Kidney tubule cell (primary cell): ENCODE measurements at regions not wholly inside any gene's neighbourhood (a gene's known extent, or its start where the extent isn't known, plus 50 kb on each side); places are given as distances from the start of the nearest gene placed in this dataset.
A peak's percentile ranks its signal among the peaks of the same experiment; 100 is the strongest.
"Not testable (repeated sequence)": the region's sequence is repeated elsewhere in the genome, so short reads cannot be mapped to it uniquely, and the experiment has no call there.

ENCODE experiments used
- DNase-seq: peaks from one replicate; pipeline ENCODE4 v3.0.0-alpha.2; 2018; ENCODE audit warnings: low spot score

GRCh38 chr6:112990971-112991370 lies 643.8 kb downstream of the RFPL4B start:
- peak; percentile 8 for DNase-seq

GRCh38 chr6:112991912-112992311 lies 644.8 kb downstream of the RFPL4B start:
- no peak for DNase-seq

GRCh38 chr6:112997421-112998085 lies 650.4 kb downstream of the RFPL4B start:
- no peak for DNase-seq

- DNase-seq: no peak
Measured at GRCh38 chr6:113004054-113004453, 656.9 kb downstream of the RFPL4B start.

- no peak for DNase-seq
Measured at GRCh38 chr6:113004470-113005270, 657.5 kb downstream of the RFPL4B start.

- DNase-seq: no peak
Measured at GRCh38 chr6:113006494-113006893, 659.4 kb downstream of the RFPL4B start.

- no peak for DNase-seq
Measured at GRCh38 chr6:113009682-113010081, 662.6 kb downstream of the RFPL4B start.

- no peak for DNase-seq
Measured at GRCh38 chr6:113010196-113010989, 663.3 kb downstream of the RFPL4B start.

- no peak for DNase-seq
Measured at GRCh38 chr6:113011389-113011788, 664.3 kb downstream of the RFPL4B start.

GRCh38 chr6:113011801-113012200 lies 664.7 kb downstream of the RFPL4B start:
- DNase-seq: no peak

GRCh38 chr6:113015249-113015648 lies 668.1 kb downstream of the RFPL4B start:
- no peak for DNase-seq

GRCh38 chr6:113017353-113017752 lies 670.2 kb downstream of the RFPL4B start:
- DNase-seq: no peak

GRCh38 chr6:113018351-113019151 lies 671.4 kb downstream of the RFPL4B start:
- peak; percentile 50 for DNase-seq

- no peak for DNase-seq
Measured at GRCh38 chr6:113019176-113019575, 672.0 kb downstream of the RFPL4B start.

- no peak for DNase-seq
Measured at GRCh38 chr6:113027780-113028179, 680.6 kb downstream of the RFPL4B start.

GRCh38 chr6:113029161-113029560 lies 682.0 kb downstream of the RFPL4B start:
- DNase-seq: not testable (repeated sequence)

- no peak for DNase-seq
Measured at GRCh38 chr6:113031591-113032238, 684.6 kb downstream of the RFPL4B start.

- no peak for DNase-seq
Measured at GRCh38 chr6:113039005-113039404, 691.9 kb downstream of the RFPL4B start.

- no peak for DNase-seq
Measured at GRCh38 chr6:113047148-113047547, 700.0 kb downstream of the RFPL4B start.

GRCh38 chr6:113047932-113048331 lies 700.8 kb downstream of the RFPL4B start:
- DNase-seq: no peak

- no peak for DNase-seq
Measured at GRCh38 chr6:113048741-113049140, 701.6 kb downstream of the RFPL4B start.
